GM23338 (cell line): ENCODE measurements at regions not wholly inside any gene's neighbourhood (a gene's known extent, or its start where the extent isn't known, plus 50 kb on each side); places are given as distances from the start of the nearest gene placed in this dataset.

Experiments used
- EZH2 ChIP-seq: fragments of 200-600 bp; sonication (generic); IDR thresholded peaks from one replicate; pipeline ENCODE4 v1.8.0; 2017; ENCODE audit warnings: antibody characterized with exemption, mild to moderate bottlenecking, low read depth; ENCODE audit not compliant: unreplicated experiment
- TF ChIP-seq, protein P1 (sequence below), 2 experiments: fragments of 200-600 bp in 1 of 2; sonication (generic) in 1 of 2; conservative IDR thresholded peaks; 2 replicates each; pipeline versions ENCODE4 v1.5.1 to v1.6.1; 2016 to 2017; ENCODE audit warnings: antibody characterized with exemption in 2 of 2, low read depth in 2 of 2, mild to moderate bottlenecking in 2 of 2, moderate library complexity in 1 of 2
- TF ChIP-seq, protein P2 (sequence below): IDR thresholded peaks from one replicate; pipeline ENCODE4 v1.6.1; 2018; ENCODE audit warnings: antibody characterized with exemption; ENCODE audit not compliant: unreplicated experiment
- TF ChIP-seq, protein P3 (sequence below): fragments of 250-450 bp; sonication (Bioruptor Pico); IDR thresholded peaks from 2 replicates; pipeline ENCODE4 v1.5.0; 2020; ENCODE audit warnings: mild to moderate bottlenecking, moderate library complexity

DNA sequence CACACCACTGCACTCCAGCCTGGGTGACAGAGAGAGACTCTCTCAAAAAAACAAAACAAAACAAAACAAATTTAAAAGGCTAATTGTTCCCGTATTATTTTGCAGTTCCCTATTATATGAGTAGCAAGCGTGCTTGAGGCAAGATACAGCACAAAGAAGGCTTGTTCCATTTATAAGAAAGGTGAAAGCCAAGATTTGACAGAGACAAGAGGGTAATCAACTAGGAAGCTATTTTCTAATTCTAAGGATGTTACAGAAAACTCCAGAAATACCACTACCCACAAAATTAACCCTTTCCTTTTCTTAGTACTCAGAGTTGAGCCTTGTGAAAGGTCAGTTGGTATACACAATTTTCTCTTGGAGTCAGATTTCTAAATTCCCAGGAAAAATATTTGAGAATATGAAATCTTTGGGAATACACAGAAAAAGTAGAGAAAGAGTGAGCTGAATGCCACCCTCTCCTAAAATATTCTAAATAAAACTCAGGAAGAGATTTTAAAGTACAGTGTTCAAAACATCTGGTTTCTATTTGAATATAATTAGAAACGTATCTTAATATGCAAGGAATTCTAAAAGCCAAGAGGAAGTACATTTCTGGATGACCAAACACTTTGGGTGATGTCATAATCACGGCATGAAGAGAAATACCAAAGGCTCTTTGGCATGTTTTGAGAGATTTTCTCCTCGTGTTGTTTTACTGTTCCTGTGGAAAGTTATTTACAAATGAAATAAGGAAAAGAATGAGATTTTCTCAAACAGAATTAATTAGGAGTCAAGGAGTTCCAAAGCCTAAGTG is 63.0 kb upstream of the FLT1 start:
- TF ChIP-seq, protein P1, sequence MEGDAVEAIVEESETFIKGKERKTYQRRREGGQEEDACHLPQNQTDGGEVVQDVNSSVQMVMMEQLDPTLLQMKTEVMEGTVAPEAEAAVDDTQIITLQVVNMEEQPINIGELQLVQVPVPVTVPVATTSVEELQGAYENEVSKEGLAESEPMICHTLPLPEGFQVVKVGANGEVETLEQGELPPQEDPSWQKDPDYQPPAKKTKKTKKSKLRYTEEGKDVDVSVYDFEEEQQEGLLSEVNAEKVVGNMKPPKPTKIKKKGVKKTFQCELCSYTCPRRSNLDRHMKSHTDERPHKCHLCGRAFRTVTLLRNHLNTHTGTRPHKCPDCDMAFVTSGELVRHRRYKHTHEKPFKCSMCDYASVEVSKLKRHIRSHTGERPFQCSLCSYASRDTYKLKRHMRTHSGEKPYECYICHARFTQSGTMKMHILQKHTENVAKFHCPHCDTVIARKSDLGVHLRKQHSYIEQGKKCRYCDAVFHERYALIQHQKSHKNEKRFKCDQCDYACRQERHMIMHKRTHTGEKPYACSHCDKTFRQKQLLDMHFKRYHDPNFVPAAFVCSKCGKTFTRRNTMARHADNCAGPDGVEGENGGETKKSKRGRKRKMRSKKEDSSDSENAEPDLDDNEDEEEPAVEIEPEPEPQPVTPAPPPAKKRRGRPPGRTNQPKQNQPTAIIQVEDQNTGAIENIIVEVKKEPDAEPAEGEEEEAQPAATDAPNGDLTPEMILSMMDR (conservative IDR thresholded peaks at IDR 0.05; ENCODE audit: low read depth in 2 of 2): no peak
- TF ChIP-seq, protein P2, sequence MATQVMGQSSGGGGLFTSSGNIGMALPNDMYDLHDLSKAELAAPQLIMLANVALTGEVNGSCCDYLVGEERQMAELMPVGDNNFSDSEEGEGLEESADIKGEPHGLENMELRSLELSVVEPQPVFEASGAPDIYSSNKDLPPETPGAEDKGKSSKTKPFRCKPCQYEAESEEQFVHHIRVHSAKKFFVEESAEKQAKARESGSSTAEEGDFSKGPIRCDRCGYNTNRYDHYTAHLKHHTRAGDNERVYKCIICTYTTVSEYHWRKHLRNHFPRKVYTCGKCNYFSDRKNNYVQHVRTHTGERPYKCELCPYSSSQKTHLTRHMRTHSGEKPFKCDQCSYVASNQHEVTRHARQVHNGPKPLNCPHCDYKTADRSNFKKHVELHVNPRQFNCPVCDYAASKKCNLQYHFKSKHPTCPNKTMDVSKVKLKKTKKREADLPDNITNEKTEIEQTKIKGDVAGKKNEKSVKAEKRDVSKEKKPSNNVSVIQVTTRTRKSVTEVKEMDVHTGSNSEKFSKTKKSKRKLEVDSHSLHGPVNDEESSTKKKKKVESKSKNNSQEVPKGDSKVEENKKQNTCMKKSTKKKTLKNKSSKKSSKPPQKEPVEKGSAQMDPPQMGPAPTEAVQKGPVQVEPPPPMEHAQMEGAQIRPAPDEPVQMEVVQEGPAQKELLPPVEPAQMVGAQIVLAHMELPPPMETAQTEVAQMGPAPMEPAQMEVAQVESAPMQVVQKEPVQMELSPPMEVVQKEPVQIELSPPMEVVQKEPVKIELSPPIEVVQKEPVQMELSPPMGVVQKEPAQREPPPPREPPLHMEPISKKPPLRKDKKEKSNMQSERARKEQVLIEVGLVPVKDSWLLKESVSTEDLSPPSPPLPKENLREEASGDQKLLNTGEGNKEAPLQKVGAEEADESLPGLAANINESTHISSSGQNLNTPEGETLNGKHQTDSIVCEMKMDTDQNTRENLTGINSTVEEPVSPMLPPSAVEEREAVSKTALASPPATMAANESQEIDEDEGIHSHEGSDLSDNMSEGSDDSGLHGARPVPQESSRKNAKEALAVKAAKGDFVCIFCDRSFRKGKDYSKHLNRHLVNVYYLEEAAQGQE: no peak
- TF ChIP-seq EZH2: no peak
- TF ChIP-seq, protein P3, sequence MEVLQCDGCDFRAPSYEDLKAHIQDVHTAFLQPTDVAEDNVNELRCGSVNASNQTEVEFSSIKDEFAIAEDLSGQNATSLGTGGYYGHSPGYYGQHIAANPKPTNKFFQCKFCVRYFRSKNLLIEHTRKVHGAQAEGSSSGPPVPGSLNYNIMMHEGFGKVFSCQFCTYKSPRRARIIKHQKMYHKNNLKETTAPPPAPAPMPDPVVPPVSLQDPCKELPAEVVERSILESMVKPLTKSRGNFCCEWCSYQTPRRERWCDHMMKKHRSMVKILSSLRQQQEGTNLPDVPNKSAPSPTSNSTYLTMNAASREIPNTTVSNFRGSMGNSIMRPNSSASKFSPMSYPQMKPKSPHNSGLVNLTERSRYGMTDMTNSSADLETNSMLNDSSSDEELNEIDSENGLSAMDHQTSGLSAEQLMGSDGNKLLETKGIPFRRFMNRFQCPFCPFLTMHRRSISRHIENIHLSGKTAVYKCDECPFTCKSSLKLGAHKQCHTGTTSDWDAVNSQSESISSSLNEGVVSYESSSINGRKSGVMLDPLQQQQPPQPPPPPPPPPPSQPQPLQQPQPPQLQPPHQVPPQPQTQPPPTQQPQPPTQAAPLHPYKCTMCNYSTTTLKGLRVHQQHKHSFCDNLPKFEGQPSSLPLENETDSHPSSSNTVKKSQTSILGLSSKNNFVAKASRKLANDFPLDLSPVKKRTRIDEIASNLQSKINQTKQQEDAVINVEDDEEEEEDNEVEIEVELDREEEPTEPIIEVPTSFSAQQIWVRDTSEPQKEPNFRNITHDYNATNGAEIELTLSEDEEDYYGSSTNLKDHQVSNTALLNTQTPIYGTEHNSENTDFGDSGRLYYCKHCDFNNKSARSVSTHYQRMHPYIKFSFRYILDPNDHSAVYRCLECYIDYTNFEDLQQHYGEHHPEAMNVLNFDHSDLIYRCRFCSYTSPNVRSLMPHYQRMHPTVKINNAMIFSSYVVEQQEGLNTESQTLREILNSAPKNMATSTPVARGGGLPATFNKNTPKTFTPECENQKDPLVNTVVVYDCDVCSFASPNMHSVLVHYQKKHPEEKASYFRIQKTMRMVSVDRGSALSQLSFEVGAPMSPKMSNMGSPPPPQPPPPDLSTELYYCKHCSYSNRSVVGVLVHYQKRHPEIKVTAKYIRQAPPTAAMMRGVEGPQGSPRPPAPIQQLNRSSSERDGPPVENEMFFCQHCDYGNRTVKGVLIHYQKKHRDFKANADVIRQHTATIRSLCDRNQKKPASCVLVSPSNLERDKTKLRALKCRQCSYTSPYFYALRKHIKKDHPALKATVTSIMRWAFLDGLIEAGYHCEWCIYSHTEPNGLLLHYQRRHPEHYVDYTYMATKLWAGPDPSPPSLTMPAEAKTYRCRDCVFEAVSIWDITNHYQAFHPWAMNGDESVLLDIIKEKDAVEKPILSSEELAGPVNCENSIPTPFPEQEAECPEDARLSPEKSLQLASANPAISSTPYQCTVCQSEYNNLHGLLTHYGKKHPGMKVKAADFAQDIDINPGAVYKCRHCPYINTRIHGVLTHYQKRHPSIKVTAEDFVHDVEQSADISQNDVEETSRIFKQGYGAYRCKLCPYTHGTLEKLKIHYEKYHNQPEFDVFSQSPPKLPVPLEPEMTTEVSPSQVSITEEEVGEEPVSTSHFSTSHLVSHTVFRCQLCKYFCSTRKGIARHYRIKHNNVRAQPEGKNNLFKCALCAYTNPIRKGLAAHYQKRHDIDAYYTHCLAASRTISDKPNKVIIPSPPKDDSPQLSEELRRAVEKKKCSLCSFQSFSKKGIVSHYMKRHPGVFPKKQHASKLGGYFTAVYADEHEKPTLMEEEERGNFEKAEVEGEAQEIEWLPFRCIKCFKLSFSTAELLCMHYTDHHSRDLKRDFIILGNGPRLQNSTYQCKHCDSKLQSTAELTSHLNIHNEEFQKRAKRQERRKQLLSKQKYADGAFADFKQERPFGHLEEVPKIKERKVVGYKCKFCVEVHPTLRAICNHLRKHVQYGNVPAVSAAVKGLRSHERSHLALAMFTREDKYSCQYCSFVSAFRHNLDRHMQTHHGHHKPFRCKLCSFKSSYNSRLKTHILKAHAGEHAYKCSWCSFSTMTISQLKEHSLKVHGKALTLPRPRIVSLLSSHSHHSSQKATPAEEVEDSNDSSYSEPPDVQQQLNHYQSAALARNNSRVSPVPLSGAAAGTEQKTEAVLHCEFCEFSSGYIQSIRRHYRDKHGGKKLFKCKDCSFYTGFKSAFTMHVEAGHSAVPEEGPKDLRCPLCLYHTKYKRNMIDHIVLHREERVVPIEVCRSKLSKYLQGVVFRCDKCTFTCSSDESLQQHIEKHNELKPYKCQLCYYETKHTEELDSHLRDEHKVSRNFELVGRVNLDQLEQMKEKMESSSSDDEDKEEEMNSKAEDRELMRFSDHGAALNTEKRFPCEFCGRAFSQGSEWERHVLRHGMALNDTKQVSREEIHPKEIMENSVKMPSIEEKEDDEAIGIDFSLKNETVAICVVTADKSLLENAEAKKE (CRISPR knock-in tag): no peak
